Liver (tissue), 8 donors: ENCODE measurements at regions not wholly inside any gene's neighbourhood (a gene's known extent, or its start where the extent isn't known, plus 50 kb on each side); places are given as distances from the start of the nearest gene placed in this dataset.
"Not testable (repeated sequence)": the region's sequence is repeated elsewhere in the genome, so short reads cannot be mapped to it uniquely, and the experiment has no call there.

Experiments
- DNase-seq: peaks from one replicate; pipeline ENCODE4 v3.0.0-alpha.2; 2017; ENCODE audit warnings: low spot score
- H3K27ac ChIP-seq, 2 donors: one replicate each; pipeline ENCODE4 v1.7.0; 2013; ENCODE audit warnings: inconsistent platforms in 2 of 2, low read length in 2 of 2, control low read depth in 1 of 2, low read depth in 1 of 2, mild to moderate bottlenecking in 1 of 2
- H3K27me3 ChIP-seq, 4 donors: one replicate each; pipeline versions ENCODE4 v1.6.1 to v1.7.0; 2013; ENCODE audit warnings: low read length in 3 of 4, inconsistent platforms in 1 of 4, mild to moderate bottlenecking in 1 of 4, moderate library complexity in 1 of 4; ENCODE audit not compliant: control insufficient read depth in 4 of 4, insufficient read depth in 4 of 4
- H3K36me3 ChIP-seq, 4 donors: one replicate each; pipeline versions ENCODE4 v1.6.1 to v1.7.0; 2013; ENCODE audit warnings: low read length in 3 of 4, mild to moderate bottlenecking in 3 of 4, low read depth in 1 of 4, moderate library complexity in 1 of 4; ENCODE audit not compliant: control insufficient read depth in 4 of 4, insufficient read depth in 3 of 4
- H3K4me1 ChIP-seq, 4 donors: one replicate each; pipeline versions ENCODE4 v1.6.1 to v1.7.0; 2013; ENCODE audit warnings: low read length in 3 of 4, mild to moderate bottlenecking in 3 of 4, moderate library complexity in 1 of 4; ENCODE audit not compliant: control insufficient read depth in 4 of 4, insufficient read depth in 4 of 4
- H3K4me3 ChIP-seq, 3 donors: one replicate each; pipeline versions ENCODE4 v1.6.1 to v1.7.0; 2013; ENCODE audit warnings: low read length in 3 of 3, control low read depth in 1 of 3, low read depth in 1 of 3, mild to moderate bottlenecking in 1 of 3
- H3K9ac ChIP-seq, 2 donors: one replicate each; pipeline ENCODE4 v1.7.0; 2013; ENCODE audit warnings: low read length in 2 of 2, mild to moderate bottlenecking in 2 of 2, moderate library complexity in 2 of 2, control low read depth in 1 of 2, low read depth in 1 of 2
- H3K9me3 ChIP-seq, 4 donors: one replicate each; pipeline versions ENCODE4 v1.6.1 to v1.7.0; 2013; ENCODE audit warnings: low read length in 3 of 4; ENCODE audit not compliant: control insufficient read depth in 4 of 4
- EGR1 ChIP-seq, 2 donors: IDR thresholded peaks; 2 replicates each; pipeline ENCODE4 v1.6.1; 2016 to 2018; ENCODE audit warnings: antibody characterized with exemption in 2 of 2, low read depth in 2 of 2
- FOXA2 ChIP-seq: IDR thresholded peaks from 2 replicates; pipeline ENCODE4 v1.6.1; 2016; ENCODE audit warnings: antibody characterized with exemption
- GABPA ChIP-seq, 2 donors: IDR thresholded peaks in 1 of 2; conservative IDR thresholded peaks in 1 of 2; 2 replicates each; pipeline ENCODE4 v1.6.1; 2016; ENCODE audit warnings: antibody characterized with exemption in 2 of 2, mild to moderate bottlenecking in 1 of 2, moderate library complexity in 1 of 2
- HNF4G ChIP-seq: IDR thresholded peaks from 2 replicates; pipeline ENCODE4 v1.6.1; 2016; ENCODE audit warnings: antibody characterized with exemption
- JUND ChIP-seq, 2 donors: IDR thresholded peaks; 2 replicates each; pipeline ENCODE4 v1.6.1; 2016; ENCODE audit warnings: antibody characterized with exemption in 2 of 2
- NR2F2 ChIP-seq: IDR thresholded peaks from 2 replicates; pipeline ENCODE4 v1.6.1; 2016; ENCODE audit warnings: antibody characterized with exemption
- RAD21 ChIP-seq, 2 donors: IDR thresholded peaks; 2 replicates each; pipeline ENCODE4 v1.6.1; 2016; ENCODE audit warnings: antibody characterized with exemption in 2 of 2, mild to moderate bottlenecking in 2 of 2
- RXRA ChIP-seq, 2 donors: IDR thresholded peaks; 2 replicates each; pipeline ENCODE4 v1.6.1; 2017 to 2018; ENCODE audit warnings: antibody characterized with exemption in 2 of 2, mild to moderate bottlenecking in 1 of 2
- TAF1 ChIP-seq: conservative IDR thresholded peaks from 2 replicates; pipeline ENCODE4 v1.6.1; 2016; ENCODE audit warnings: antibody characterized with exemption, mild to moderate bottlenecking
- YY1 ChIP-seq: IDR thresholded peaks from 2 replicates; pipeline ENCODE4 v1.6.1; 2016; ENCODE audit warnings: antibody characterized with exemption, mild to moderate bottlenecking
- WGBS: extraction: QIAGEN DNeasy Blood & Tissue Kit; methylation state at CpG from one replicate; pipeline ENCODE4 v1.1.7; 2013; 5-methylcytosine and 5-hydroxymethylcytosine counted together
- TF ChIP-seq, protein P1 (sequence below): IDR thresholded peaks from 2 replicates; pipeline ENCODE4 v1.6.1; 2016; ENCODE audit warnings: antibody characterized with exemption
- TF ChIP-seq, protein P2 (sequence below): fragments of 150-350 bp; IDR thresholded peaks from 2 replicates; pipeline ENCODE4 v1.5.1; 2017; ENCODE audit warnings: improper control_type of control experiment, low read depth, low read length; ENCODE audit not compliant: missing input control
- TF ChIP-seq, protein P3 (sequence below): IDR thresholded peaks from 2 replicates; pipeline ENCODE4 v1.6.1; 2016; ENCODE audit warnings: antibody characterized with exemption, mild to moderate bottlenecking
- TF ChIP-seq, protein P4 (sequence below): IDR thresholded peaks from 2 replicates; pipeline ENCODE4 v1.6.1; 2016; ENCODE audit warnings: antibody characterized with exemption
- donor health status: healthy.
- donor health status: healthy.
- donor health status: healthy.
- donor health status: healthy.
- donor health status: healthy.

DNA sequence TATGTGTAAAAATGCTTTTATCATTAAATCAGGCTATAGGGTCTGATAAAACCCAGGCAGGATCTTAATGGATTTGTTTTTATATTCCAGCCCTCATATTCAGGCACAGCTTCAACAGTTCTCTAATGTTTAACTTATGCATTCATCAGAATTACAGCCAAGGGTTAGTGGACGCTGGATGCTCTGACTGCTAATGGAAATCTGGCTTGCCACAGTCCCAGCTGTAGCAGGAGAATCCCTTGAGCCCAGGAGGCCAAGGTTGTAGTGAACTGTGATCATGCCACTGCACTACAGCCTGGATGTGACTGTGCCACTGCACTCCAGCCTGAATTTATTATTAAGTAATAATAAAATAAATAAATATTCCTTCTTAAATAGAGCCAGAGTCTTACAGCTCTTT lies 98.0 kb downstream of the SLC25A46 start:
- no peaks in the 10 kb centered on the region for H3K4me1 ChIP-seq
- no peak overlapping the region for H3K9ac ChIP-seq
- H3K27me3 ChIP-seq = no peaks in the 10 kb centered on the region
- 59% methylated on average over 1 of the region's 1 CpG for WGBS
- H3K27ac ChIP-seq = no peak overlapping the region
- no peaks in the 10 kb centered on the region for H3K36me3 ChIP-seq
- TF ChIP-seq RXRA (IDR thresholded peaks at IDR 0.05) (no peak), HNF4G (no peak), RAD21 (IDR thresholded peaks at IDR 0.05) (no peak), TAF1 (no peak), YY1 (no peak), NR2F2 (no peak)
- TF ChIP-seq, protein P1, sequence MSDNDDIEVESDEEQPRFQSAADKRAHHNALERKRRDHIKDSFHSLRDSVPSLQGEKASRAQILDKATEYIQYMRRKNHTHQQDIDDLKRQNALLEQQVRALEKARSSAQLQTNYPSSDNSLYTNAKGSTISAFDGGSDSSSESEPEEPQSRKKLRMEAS = no peak
- TF ChIP-seq, protein P2, sequence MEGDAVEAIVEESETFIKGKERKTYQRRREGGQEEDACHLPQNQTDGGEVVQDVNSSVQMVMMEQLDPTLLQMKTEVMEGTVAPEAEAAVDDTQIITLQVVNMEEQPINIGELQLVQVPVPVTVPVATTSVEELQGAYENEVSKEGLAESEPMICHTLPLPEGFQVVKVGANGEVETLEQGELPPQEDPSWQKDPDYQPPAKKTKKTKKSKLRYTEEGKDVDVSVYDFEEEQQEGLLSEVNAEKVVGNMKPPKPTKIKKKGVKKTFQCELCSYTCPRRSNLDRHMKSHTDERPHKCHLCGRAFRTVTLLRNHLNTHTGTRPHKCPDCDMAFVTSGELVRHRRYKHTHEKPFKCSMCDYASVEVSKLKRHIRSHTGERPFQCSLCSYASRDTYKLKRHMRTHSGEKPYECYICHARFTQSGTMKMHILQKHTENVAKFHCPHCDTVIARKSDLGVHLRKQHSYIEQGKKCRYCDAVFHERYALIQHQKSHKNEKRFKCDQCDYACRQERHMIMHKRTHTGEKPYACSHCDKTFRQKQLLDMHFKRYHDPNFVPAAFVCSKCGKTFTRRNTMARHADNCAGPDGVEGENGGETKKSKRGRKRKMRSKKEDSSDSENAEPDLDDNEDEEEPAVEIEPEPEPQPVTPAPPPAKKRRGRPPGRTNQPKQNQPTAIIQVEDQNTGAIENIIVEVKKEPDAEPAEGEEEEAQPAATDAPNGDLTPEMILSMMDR = no peak
- H3K9me3 ChIP-seq = no peaks in the 10 kb centered on the region
- no peak for DNase-seq
- no peak overlapping the region for H3K4me3 ChIP-seq

DNA sequence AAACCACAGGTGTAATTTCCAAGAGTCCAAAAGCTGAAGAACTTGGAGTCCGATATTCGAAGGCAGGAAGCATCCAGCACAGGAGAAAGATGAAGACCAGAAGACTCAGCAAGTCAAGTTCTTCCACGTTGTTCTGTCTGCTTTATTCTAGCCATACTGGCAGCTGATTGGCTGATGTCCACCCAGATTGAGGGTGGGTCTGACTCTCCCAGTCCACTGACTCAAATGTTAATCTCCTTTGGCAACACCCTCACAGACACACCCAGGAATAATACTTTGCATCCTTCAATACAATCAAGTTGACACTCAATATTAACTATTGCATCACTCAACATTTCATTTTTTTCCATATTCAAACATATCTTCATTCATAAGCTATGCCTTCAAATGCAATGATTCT lies 99.5 kb downstream of the SLC25A46 start:
- H3K27me3 ChIP-seq, H3K36me3 ChIP-seq, H3K9me3 ChIP-seq, H3K4me1 ChIP-seq, H3K4me3 ChIP-seq, DNase-seq, H3K9ac ChIP-seq, H3K27ac ChIP-seq: not testable (repeated sequence)
- 77% methylated on average over 3 of the region's 3 CpGs for WGBS

DNA sequence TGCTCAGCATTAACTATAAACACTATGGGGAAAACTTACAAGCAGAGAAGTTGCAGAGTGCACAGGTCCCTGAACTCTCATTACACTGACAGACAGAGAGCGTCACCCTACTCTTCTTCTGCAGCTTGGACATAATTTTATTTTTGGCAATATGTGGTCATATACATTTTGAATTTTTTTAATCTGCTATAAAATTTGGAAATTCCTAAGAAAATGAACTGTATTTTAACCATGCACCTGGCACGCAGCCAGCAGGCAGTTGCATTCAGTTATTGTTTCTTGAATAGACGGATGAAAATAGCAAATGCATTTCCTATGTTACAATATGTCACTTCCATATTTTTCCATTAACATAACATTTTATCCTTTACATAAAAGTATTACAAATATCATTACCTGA lies 100.2 kb downstream of the SLC25A46 start:
- H3K9ac ChIP-seq = no peak overlapping the region
- H3K27ac ChIP-seq = no peak overlapping the region
- H3K9me3 ChIP-seq = no peaks in the 10 kb centered on the region
- no peak for DNase-seq
- no peaks in the 10 kb centered on the region for H3K36me3 ChIP-seq
- no peaks in the 10 kb centered on the region for H3K27me3 ChIP-seq
- H3K4me1 ChIP-seq = no peaks in the 10 kb centered on the region
- H3K4me3 ChIP-seq = no peak overlapping the region
- 80% methylated on average over 3 of the region's 3 CpGs for WGBS
- TF ChIP-seq FOXA2 = no peak
- TF ChIP-seq, protein P1 = no peak
- TF ChIP-seq RAD21 (IDR thresholded peaks at IDR 0.05) = no peak
- TF ChIP-seq YY1 = no peak
- TF ChIP-seq, protein P2 = no peak
- no peak for TF ChIP-seq TAF1
- TF ChIP-seq, protein P3, sequence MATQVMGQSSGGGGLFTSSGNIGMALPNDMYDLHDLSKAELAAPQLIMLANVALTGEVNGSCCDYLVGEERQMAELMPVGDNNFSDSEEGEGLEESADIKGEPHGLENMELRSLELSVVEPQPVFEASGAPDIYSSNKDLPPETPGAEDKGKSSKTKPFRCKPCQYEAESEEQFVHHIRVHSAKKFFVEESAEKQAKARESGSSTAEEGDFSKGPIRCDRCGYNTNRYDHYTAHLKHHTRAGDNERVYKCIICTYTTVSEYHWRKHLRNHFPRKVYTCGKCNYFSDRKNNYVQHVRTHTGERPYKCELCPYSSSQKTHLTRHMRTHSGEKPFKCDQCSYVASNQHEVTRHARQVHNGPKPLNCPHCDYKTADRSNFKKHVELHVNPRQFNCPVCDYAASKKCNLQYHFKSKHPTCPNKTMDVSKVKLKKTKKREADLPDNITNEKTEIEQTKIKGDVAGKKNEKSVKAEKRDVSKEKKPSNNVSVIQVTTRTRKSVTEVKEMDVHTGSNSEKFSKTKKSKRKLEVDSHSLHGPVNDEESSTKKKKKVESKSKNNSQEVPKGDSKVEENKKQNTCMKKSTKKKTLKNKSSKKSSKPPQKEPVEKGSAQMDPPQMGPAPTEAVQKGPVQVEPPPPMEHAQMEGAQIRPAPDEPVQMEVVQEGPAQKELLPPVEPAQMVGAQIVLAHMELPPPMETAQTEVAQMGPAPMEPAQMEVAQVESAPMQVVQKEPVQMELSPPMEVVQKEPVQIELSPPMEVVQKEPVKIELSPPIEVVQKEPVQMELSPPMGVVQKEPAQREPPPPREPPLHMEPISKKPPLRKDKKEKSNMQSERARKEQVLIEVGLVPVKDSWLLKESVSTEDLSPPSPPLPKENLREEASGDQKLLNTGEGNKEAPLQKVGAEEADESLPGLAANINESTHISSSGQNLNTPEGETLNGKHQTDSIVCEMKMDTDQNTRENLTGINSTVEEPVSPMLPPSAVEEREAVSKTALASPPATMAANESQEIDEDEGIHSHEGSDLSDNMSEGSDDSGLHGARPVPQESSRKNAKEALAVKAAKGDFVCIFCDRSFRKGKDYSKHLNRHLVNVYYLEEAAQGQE = no peak
- no peak for TF ChIP-seq EGR1 (IDR thresholded peaks at IDR 0.05; ENCODE audit: low read depth in 2 of 2)
- TF ChIP-seq, protein P4, sequence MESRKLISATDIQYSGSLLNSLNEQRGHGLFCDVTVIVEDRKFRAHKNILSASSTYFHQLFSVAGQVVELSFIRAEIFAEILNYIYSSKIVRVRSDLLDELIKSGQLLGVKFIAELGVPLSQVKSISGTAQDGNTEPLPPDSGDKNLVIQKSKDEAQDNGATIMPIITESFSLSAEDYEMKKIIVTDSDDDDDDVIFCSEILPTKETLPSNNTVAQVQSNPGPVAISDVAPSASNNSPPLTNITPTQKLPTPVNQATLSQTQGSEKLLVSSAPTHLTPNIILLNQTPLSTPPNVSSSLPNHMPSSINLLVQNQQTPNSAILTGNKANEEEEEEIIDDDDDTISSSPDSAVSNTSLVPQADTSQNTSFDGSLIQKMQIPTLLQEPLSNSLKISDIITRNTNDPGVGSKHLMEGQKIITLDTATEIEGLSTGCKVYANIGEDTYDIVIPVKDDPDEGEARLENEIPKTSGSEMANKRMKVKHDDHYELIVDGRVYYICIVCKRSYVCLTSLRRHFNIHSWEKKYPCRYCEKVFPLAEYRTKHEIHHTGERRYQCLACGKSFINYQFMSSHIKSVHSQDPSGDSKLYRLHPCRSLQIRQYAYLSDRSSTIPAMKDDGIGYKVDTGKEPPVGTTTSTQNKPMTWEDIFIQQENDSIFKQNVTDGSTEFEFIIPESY = no peak
- no peak for TF ChIP-seq NR2F2
- TF ChIP-seq RXRA (IDR thresholded peaks at IDR 0.05) = no peak
- TF ChIP-seq JUND (IDR thresholded peaks at IDR 0.05) = no peak
- no peak for TF ChIP-seq GABPA (IDR thresholded peaks at IDR 0.05 in 1 of 2, conservative IDR thresholded peaks at IDR 0.05 in 1 of 2)
